Esophagus squamous epithelium (tissue), 5 donors: ENCODE measurements at regions not wholly inside any gene's neighbourhood (a gene's known extent, or its start where the extent isn't known, plus 50 kb on each side); places are given as distances from the start of the nearest gene placed in this dataset.

Experiments
- DNase-seq: peaks from one replicate; lab custom pipeline; 2025; lab: John Stamatoyannopoulos, UW
- H3K27ac ChIP-seq, 4 donors: fragments of 200-600 bp; sonication (generic); one replicate each; pipeline ENCODE4 v1.5.1; 2016 to 2019; ENCODE audit warnings: mild to moderate bottlenecking in 1 of 4
- H3K27me3 ChIP-seq, 4 donors: fragments of 200-600 bp; sonication (generic); 1 replicate in 3 of 4; 2 replicates in 1 of 4; pipeline versions ENCODE4 v1.5.1 to v1.6.0; 2017 to 2021; ENCODE audit warnings: antibody characterized with exemption in 1 of 4
- H3K36me3 ChIP-seq, 3 donors: fragments of 200-600 bp; sonication (generic); one replicate each; pipeline ENCODE4 v1.5.1; 2016 to 2019
- H3K4me1 ChIP-seq, 3 donors: fragments of 200-600 bp; sonication (generic); one replicate each; pipeline ENCODE4 v1.5.1; 2017 to 2019
- H3K4me3 ChIP-seq, 4 donors: fragments of 200-600 bp; sonication (generic); 1 replicate in 3 of 4; 2 replicates in 1 of 4; pipeline ENCODE4 v1.5.1; 2016 to 2019; ENCODE audit warnings: mild to moderate bottlenecking in 2 of 4, moderate library complexity in 1 of 4
- H3K9me3 ChIP-seq, 3 donors: fragments of 200-600 bp; sonication (generic); one replicate each; pipeline ENCODE4 v1.5.1; 2016 to 2019
- CTCF ChIP-seq, 6 experiments: fragments of 450-650 bp in 4 of 6; fragments of 200-600 bp in 2 of 6; sonication (generic) in 2 of 6; IDR thresholded peaks; one replicate each; pipeline ENCODE4 v1.5.1; 2016 to 2019; ENCODE audit warnings: antibody characterized with exemption in 6 of 6, mild to moderate bottlenecking in 4 of 6, moderate library complexity in 4 of 6
- POLR2A ChIP-seq, 4 donors: fragments of 450-650 bp; IDR thresholded peaks; one replicate each; pipeline ENCODE4 v1.6.1; 2017; ENCODE audit warnings: antibody characterized with exemption in 4 of 4, mild to moderate bottlenecking in 4 of 4, moderate library complexity in 3 of 4
- WGBS, 2 donors: methylation state at CpG; one replicate each; pipeline ENCODE4 v1.1.5; 2018; 5-methylcytosine and 5-hydroxymethylcytosine counted together
- intact Hi-C: fragments of 100-400 bp; cut with DNase I; formaldehyde crosslinking; loops from one replicate; pipeline ENCODE4 v1.15.0; 2022
- donor health status: DM: yes; HTN: yes; CAD: no.

- no peak overlapping the region for H3K4me3 ChIP-seq
- peaks cover 0 to 7% (median 0%) of the 10 kb centered on the region in 4 donors for H3K27me3 ChIP-seq
- H3K4me1 ChIP-seq, result no peaks in the 10 kb centered on the region
- no peak overlapping the region for H3K27ac ChIP-seq
- DNase-seq, result no peak
- intact Hi-C loops, result no loop called here
- H3K9me3 ChIP-seq, result no peaks in the 10 kb centered on the region
- 70 to 86% methylated on average over 2 of the region's 2 CpGs for WGBS, 2 donors
- H3K36me3 ChIP-seq, result no peaks in the 10 kb centered on the region
- TF ChIP-seq POLR2A (IDR thresholded peaks at IDR 0.05) (no peak), CTCF (IDR thresholded peaks at IDR 0.05) (no peak)
Observed at GRCh38 chr1:230519246-230519645, 93.1 kb upstream of the PGBD5 start.

- TF ChIP-seq CTCF (IDR thresholded peaks at IDR 0.05), result no peak
- no peaks in the 10 kb centered on the region for H3K4me1 ChIP-seq
- no peak overlapping the region for H3K27ac ChIP-seq
- H3K27me3 ChIP-seq, result peaks cover 0 to 7% (median 0%) of the 10 kb centered on the region in 4 donors
- no peak overlapping the region for H3K4me3 ChIP-seq
- 60 to 61% methylated on average over 5 of the region's 5 CpGs for WGBS, 2 donors
- H3K36me3 ChIP-seq, result no peaks in the 10 kb centered on the region
- no peak for DNase-seq
- H3K9me3 ChIP-seq, result no peaks in the 10 kb centered on the region
- intact Hi-C loops, result no loop called here
Observed at GRCh38 chr1:230518511-230518910, 92.4 kb upstream of the PGBD5 start.

- Histone ChIP-seq H3K27ac (no peak overlapping the region), H3K27me3 (peaks cover 0 to 7% (median 0%) of the 10 kb centered on the region in 4 donors), H3K4me1 (no peaks in the 10 kb centered on the region), H3K36me3 (no peaks in the 10 kb centered on the region), H3K9me3 (no peaks in the 10 kb centered on the region), H3K4me3 (no peak overlapping the region)
- DNase-seq, result no peak
- intact Hi-C loops, result no loop called here
- TF ChIP-seq CTCF (IDR thresholded peaks at IDR 0.05) (no peak), POLR2A (IDR thresholded peaks at IDR 0.05) (no peak)
- 35 to 61% methylated on average over 2 of the region's 2 CpGs for WGBS, 2 donors
Observed at GRCh38 chr1:230517786-230518185, 91.7 kb upstream of the PGBD5 start.

- TF ChIP-seq POLR2A (IDR thresholded peaks at IDR 0.05) (no peak), CTCF (IDR thresholded peaks at IDR 0.05) (no peak)
- intact Hi-C loops, result no loop called here
Observed at GRCh38 chr1:230517326-230517725, 91.2 kb upstream of the PGBD5 start.

GRCh38 chr1:230516889-230517288 is 90.8 kb upstream of the PGBD5 start:
- Histone ChIP-seq H3K27ac (no peak overlapping the region), H3K36me3 (no peaks in the 10 kb centered on the region), H3K9me3 (no peaks in the 10 kb centered on the region), H3K27me3 (peaks cover 0 to 7% (median 0%) of the 10 kb centered on the region in 4 donors), H3K4me1 (no peaks in the 10 kb centered on the region), H3K4me3 (no peak overlapping the region)
- TF ChIP-seq POLR2A (IDR thresholded peaks at IDR 0.05), result no peak
- no peak for TF ChIP-seq CTCF (IDR thresholded peaks at IDR 0.05)
- DNase-seq, result no peak
- intact Hi-C loops, result no loop called here
- WGBS, 2 donors, result 76 to 88% methylated on average over 4 to 6 of the region's 6 CpGs

More at GRCh38 chr1:230517326-230517725, 91.2 kb upstream of the PGBD5 start:
- no peak for DNase-seq
- no peaks in the 10 kb centered on the region for H3K9me3 ChIP-seq
- no peak overlapping the region for H3K4me3 ChIP-seq
- no peaks in the 10 kb centered on the region for H3K4me1 ChIP-seq
- peaks cover 0 to 7% (median 0%) of the 10 kb centered on the region in 4 donors for H3K27me3 ChIP-seq
- 67 to 69% methylated on average over 6 to 7 of the region's 7 CpGs for WGBS, 2 donors
- H3K27ac ChIP-seq, result no peak overlapping the region
- no peaks in the 10 kb centered on the region for H3K36me3 ChIP-seq
